ENCODE measurements at regions not wholly inside any gene's neighbourhood (a gene's known extent, or its start where the extent isn't known, plus 50 kb on each side); places are given as distances from the start of the nearest gene placed in this dataset.
"Not testable (repeated sequence)": the region's sequence is repeated elsewhere in the genome, so short reads cannot be mapped to it uniquely, and the experiment has no call there.

DNA sequence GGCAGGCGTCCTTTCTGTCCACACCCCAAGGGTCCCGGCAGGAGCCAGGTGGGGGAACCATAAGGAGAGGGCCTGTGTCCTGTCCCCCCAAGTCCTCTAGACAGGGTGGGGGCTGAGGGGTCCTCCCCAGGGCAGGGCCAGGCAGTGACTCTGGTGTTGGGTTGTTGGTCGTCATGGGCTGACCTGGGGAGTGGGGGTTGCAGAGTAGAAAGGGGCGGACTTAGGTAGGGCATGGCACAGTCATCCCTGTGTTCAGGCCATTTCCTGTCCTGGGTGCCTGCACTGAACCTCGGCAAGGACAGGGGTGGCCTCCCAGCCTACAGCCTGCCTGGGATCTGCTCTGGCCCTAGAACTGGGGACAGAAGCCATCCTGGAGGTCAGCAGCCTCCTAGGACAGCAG, 356.2 kb downstream of the TMEM121 start:
- no peak for DNase-seq (ENCODE audit: low spot score, unreplicated experiment)
- peaks cover 11% of the 10 kb centered on the region for H3K9me3 Mint-ChIP-seq (ENCODE audit: low read depth)

DNA sequence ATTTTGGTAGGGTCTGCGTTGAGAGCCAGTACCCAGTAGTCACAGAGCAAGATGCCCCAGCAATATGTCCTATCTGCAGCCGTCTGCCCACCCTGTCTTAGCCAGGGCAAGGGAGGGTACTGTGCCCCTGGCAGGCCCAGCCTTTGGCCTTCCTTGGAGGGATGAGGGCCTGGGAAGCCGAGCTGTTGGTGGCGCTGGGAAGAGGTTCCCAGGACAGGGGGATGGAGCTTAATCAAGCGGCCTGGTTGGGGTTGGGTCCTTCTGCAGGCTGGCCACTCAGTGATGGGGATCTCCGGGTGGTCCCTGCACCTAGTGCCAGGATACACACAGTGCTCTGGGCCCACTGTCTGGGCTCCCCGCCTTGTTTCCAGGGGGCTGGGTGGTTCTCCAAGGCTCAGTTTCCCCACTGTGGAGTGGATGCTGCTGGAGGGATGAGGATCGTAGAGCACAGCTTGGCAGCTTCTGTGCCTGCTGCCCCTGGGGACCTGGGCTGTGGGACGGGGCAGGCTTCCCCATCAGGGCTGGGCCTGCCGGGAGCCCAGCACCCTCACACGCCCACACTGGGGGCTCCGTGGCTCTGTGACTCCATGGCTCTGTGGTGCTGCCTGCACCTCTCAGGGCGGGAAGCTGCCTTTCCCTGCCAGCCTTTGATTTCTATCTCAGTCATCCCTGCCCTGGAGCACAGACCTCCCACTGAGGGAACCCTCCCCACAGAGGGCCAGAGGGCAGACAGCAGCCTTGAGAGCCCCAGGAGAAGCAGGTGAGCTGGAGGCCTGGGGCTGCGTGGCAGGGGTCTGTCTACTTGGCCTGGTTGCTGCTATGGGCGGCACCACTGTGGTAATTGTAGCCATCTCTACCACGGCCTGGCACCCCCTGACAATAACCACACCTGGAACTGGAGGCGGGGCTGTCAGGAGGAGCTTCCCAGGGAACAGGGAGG, 357.0 kb downstream of the TMEM121 start:
- Mint-ChIP-seq H3K36me3 (ENCODE audit: insufficient read depth) (peaks cover 2% of the 10 kb centered on the region), H3K9me3 (ENCODE audit: low read depth) (peaks cover 14% of the 10 kb centered on the region), H3K4me3 (ENCODE audit: low read depth) (no peak overlapping the region), H3K27ac (no peak overlapping the region), H3K4me1 (ENCODE audit: low read depth) (no peaks in the 10 kb centered on the region), H3K27me3 (no peaks in the 10 kb centered on the region)
- no peak for DNase-seq (ENCODE audit: low spot score, unreplicated experiment)
- TF ChIP-seq, protein P1, sequence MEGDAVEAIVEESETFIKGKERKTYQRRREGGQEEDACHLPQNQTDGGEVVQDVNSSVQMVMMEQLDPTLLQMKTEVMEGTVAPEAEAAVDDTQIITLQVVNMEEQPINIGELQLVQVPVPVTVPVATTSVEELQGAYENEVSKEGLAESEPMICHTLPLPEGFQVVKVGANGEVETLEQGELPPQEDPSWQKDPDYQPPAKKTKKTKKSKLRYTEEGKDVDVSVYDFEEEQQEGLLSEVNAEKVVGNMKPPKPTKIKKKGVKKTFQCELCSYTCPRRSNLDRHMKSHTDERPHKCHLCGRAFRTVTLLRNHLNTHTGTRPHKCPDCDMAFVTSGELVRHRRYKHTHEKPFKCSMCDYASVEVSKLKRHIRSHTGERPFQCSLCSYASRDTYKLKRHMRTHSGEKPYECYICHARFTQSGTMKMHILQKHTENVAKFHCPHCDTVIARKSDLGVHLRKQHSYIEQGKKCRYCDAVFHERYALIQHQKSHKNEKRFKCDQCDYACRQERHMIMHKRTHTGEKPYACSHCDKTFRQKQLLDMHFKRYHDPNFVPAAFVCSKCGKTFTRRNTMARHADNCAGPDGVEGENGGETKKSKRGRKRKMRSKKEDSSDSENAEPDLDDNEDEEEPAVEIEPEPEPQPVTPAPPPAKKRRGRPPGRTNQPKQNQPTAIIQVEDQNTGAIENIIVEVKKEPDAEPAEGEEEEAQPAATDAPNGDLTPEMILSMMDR (IDR thresholded peaks at IDR 0.05; ENCODE audit: unreplicated experiment) = no peak

More for the DNA sequence above, 356.2 kb downstream of the TMEM121 start:
- no peak overlapping the region for H3K4me3 Mint-ChIP-seq (ENCODE audit: low read depth)
- no peaks in the 10 kb centered on the region for H3K27me3 Mint-ChIP-seq
- peaks cover 2% of the 10 kb centered on the region for H3K36me3 Mint-ChIP-seq (ENCODE audit: insufficient read depth)
- TF ChIP-seq, protein P1 (IDR thresholded peaks at IDR 0.05; ENCODE audit: unreplicated experiment) = no peak
- no peak overlapping the region for H3K27ac Mint-ChIP-seq
- no peaks in the 10 kb centered on the region for H3K4me1 Mint-ChIP-seq (ENCODE audit: low read depth)

- H3K9me3 Mint-ChIP-seq (ENCODE audit: low read depth) = peaks cover 17% of the 10 kb centered on the region
- H3K4me3 Mint-ChIP-seq (ENCODE audit: low read depth); H3K27me3 Mint-ChIP-seq; DNase-seq (ENCODE audit: low spot score, unreplicated experiment); H3K36me3 Mint-ChIP-seq (ENCODE audit: insufficient read depth); H3K27ac Mint-ChIP-seq; H3K4me1 Mint-ChIP-seq (ENCODE audit: low read depth): not testable (repeated sequence)
Measured at GRCh38 chr14:105884192-105884807, 357.9 kb downstream of the TMEM121 start.

GRCh38 chr14:105884808-105885281, 358.5 kb downstream of the TMEM121 start:
- H3K4me3 Mint-ChIP-seq (ENCODE audit: low read depth) = no peak overlapping the region
- no peaks in the 10 kb centered on the region for H3K27me3 Mint-ChIP-seq
- H3K4me1 Mint-ChIP-seq (ENCODE audit: low read depth) = no peaks in the 10 kb centered on the region
- no peak overlapping the region for H3K27ac Mint-ChIP-seq
- peaks cover 2% of the 10 kb centered on the region for H3K36me3 Mint-ChIP-seq (ENCODE audit: insufficient read depth)
- H3K9me3 Mint-ChIP-seq (ENCODE audit: low read depth) = peaks cover 17% of the 10 kb centered on the region
- TF ChIP-seq, protein P1 (IDR thresholded peaks at IDR 0.05; ENCODE audit: unreplicated experiment) = no peak
- DNase-seq (ENCODE audit: low spot score, unreplicated experiment) = no peak

DNA sequence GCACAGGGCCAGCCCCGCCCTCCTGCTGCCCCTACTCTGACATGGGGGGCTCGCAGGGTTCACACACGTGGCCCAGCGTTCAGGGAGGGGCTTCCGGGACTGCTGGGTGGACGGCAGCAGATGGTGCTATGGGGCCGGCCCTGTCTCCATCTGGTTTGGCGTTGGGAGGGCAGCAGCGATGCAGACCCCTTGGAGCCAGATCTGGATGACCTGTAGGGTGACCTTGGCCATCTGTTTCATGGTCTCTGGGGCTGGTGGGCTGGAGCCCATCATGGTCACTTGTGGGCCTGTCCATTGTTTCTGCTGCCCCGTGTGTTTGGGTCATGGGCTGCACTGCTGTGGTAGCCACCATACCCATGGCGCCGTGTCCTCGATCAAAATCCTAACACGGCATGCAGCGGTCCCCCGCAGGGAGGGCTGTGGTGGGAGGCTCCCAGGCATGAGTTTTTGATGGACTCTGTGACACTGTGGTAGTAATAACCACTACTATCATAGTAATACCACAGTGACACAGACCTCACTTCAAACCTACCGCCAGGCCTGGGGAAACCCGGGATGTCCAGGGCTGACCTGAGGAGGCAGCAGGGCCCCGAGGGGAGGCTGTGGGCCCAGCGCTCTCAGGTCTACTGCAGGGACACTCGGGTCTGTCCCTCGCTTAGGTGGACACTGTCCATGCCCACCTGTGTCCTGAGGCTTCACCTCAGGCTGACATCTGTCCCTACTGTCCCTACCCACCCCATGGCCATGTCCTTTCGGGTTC, 359.4 kb downstream of the TMEM121 start:
- no peak for DNase-seq (ENCODE audit: low spot score, unreplicated experiment)
- Mint-ChIP-seq H3K4me3 (ENCODE audit: low read depth) (no peak overlapping the region), H3K27ac (no peak overlapping the region), H3K9me3 (ENCODE audit: low read depth) (peaks cover 17% of the 10 kb centered on the region), H3K27me3 (no peaks in the 10 kb centered on the region), H3K4me1 (ENCODE audit: low read depth) (no peaks in the 10 kb centered on the region), H3K36me3 (ENCODE audit: insufficient read depth) (peaks cover 2% of the 10 kb centered on the region)
- TF ChIP-seq, protein P1 (IDR thresholded peaks at IDR 0.05; ENCODE audit: unreplicated experiment) = no peak

DNA sequence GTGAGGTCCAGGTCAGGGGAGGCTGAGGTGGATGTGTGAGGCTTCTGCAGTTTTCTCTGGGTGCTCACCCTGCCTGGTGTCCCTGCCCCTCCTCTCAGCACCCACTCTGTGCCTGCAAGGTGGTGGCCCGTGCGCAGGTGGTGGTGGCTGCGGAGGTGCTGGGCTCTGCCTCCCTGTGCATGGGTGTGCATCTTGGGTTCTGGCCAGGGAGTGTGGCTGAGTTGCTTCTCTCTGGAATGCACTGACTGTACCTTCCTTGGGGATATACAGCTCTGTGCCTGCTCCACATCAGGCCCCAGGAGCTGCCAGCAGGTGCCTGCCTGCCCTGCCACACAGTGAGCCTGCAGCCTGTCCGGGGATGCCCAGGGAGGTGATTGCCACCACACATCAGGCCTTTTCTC, 360.4 kb downstream of the TMEM121 start:
- H3K36me3 Mint-ChIP-seq (ENCODE audit: insufficient read depth); H3K27ac Mint-ChIP-seq; DNase-seq (ENCODE audit: low spot score, unreplicated experiment); H3K4me1 Mint-ChIP-seq (ENCODE audit: low read depth); H3K27me3 Mint-ChIP-seq; H3K4me3 Mint-ChIP-seq (ENCODE audit: low read depth): not testable (repeated sequence)
- H3K9me3 Mint-ChIP-seq (ENCODE audit: low read depth) = peaks cover 17% of the 10 kb centered on the region

All from progenitor cell of endocrine pancreas (in vitro differentiated cells).